ENCODE measurements at regions not wholly inside any gene's neighbourhood (a gene's known extent, or its start where the extent isn't known, plus 50 kb on each side); places are given as distances from the start of the nearest gene placed in this dataset.
A peak's percentile ranks its signal among the peaks of the same experiment; 100 is the strongest.
"Not testable (repeated sequence)": the region's sequence is repeated elsewhere in the genome, so short reads cannot be mapped to it uniquely, and the experiment has no call there.

GRCh38 chr3:95718168-95718567, 1096.2 kb upstream of the EPHA6 start:
- no peak for DNase-seq

DNA sequence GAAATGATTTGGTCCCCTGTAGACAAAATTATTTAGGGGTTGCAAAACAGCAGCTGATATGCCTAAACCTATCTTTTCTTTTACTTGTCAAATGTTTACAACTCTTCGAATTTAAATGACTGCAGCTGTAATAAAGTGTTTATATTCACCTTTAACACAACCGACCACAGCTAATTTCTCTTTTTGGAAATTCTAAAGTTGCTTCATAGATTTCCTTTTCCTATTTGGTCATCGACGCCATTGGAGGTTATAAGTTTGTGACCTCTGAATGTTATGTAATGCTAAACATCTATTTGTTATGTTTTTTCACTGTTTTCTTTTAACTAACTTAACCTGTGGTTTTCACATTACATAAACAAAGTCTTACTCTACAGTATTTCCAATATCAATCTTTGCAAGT, 1094.9 kb upstream of the EPHA6 start:
- no peak for DNase-seq

DNA sequence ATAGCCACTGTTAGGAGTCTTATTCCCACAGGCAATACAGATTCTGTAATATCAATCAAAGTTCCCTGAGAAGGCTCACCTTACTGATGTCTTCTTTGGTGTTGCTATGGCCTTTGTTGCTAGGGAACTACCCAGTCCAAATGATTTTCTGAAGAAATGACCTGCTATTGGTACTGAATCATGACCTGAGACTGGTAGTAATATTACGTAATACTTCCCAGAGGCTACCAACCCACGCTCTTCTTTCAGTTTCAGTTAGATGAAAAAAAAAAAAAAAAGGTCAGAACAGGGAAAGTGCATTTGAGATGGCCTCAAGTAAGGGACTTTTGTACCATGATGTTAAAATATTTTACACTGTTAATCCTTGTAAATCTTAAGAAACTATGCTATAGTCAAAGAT, 1092.5 kb upstream of the EPHA6 start:
- DNase-seq, result peak in 1 of 2 donors; percentile 9

- DNase-seq, result no peak
Measured at GRCh38 chr3:95725770-95726169, 1088.6 kb upstream of the EPHA6 start.

DNA sequence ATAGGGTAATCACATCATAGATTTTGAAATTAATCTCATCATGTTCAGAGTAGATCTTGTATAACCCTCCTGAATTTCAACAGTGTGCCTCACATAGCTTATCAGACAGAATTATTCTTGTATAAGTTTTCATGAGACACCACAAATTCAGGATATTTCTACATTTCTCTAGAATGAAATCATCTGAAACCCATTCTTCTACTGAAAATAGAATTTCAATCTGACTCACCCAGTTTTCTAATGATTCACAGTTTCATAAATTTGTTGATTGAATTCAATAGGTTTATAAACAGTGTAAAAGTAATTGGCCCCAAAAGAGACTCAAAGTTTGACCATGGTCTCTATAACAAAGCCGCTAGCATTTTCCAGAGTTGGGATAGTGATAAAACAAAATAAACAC, 1082.6 kb upstream of the EPHA6 start:
- DNase-seq, result no peak

- no peak for DNase-seq
Measured at GRCh38 chr3:95733336-95733735, 1081.1 kb upstream of the EPHA6 start.

GRCh38 chr3:95738045-95738444, 1076.3 kb upstream of the EPHA6 start:
- DNase-seq, result no peak

- DNase-seq, result not testable (repeated sequence)
Measured at GRCh38 chr3:95744896-95745295, 1069.5 kb upstream of the EPHA6 start.

- no peak for DNase-seq
Measured at GRCh38 chr3:95750097-95750496, 1064.3 kb upstream of the EPHA6 start.

DNA sequence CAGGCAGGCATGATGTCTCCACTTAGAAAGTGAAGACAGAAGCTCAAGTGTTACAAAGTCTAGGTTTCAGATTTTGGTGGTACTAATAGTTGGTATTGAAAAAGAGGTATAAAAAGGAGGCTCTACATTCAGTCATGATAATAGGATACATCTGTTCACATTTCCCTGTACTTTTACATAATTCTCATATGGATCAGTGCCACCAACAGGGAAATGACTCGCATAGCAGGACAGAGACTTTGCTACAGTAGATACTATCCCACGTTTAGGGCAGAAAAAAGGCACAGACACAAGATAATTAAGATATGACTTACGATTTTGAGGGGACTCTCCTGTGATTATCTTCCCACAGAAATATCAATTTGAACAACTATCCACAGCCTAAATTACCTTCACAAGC, 1062.9 kb upstream of the EPHA6 start:
- no peak for DNase-seq

DNA sequence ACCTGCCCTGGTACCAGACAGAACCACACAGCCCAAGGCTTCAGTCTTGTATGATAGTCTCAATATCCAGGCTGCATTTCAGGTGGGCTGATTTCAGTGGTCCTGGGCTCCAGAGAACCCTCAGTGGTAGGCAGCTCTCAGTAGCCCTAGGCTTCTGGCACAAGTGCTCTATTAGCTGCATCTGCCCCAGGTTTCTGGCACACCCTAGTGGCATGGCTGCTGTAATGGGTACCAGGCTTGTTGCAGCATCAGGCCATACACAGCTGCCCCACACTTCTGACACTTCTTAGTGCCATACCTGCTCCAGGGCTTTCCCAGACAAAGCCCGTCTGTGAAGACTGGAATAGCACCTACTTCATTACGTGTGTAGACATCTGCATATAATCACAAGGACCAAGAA, 1062.2 kb upstream of the EPHA6 start:
- DNase-seq, result no peak

GRCh38 chr3:95758707-95759106, 1055.7 kb upstream of the EPHA6 start:
- DNase-seq, result no peak

GRCh38 chr3:95759614-95760301, 1054.6 kb upstream of the EPHA6 start:
- DNase-seq, result no peak

- DNase-seq, result no peak
Measured at GRCh38 chr3:95775486-95776094, 1038.8 kb upstream of the EPHA6 start.

- DNase-seq, result no peak
Measured at GRCh38 chr3:95781598-95781997, 1032.8 kb upstream of the EPHA6 start.

GRCh38 chr3:95789111-95789510, 1025.3 kb upstream of the EPHA6 start:
- DNase-seq, result no peak

GRCh38 chr3:95797081-95797480, 1017.3 kb upstream of the EPHA6 start:
- DNase-seq, result no peak

GRCh38 chr3:95798628-95799027, 1015.8 kb upstream of the EPHA6 start:
- no peak for DNase-seq

DNA sequence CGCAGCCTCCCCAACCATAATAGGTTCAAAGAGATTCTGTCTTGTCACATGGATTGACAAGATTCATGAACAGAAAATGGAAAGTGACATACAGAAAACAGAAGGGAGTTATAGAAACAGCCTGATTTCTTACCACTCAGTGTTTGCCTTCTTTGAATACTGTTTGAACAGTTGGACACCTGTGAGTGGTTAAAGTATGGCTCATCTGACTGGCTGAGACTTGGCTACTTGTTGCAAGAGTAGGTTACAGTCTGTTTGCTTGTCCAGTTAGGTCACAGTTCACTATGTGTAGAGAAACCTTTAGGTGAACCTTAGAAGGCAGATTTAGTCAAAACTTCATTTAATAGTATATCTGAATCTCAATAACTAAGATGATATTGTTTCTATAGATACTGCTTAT, 1003.9 kb upstream of the EPHA6 start:
- no peak for DNase-seq

GRCh38 chr3:95813244-95813643, 1001.1 kb upstream of the EPHA6 start:
- DNase-seq, result no peak

DNA sequence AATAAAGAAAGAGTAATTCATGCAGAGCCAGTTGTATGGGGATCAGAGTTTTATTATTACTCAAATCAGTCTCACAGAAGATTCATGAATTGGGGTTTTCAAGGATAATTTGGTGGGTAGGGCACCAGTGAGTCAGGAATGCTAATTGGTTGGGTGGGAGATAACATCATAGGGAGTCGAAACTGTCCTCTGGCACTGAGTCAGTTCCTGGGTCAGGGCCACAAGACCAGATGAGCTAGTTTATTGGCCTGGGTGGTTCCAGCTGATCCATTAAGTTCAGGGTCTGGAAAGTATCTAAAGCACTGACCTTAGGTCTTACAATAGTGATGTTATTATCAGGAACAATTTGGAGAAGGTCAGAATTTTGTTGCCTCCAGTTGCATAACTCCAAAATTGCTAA, 998.6 kb upstream of the EPHA6 start:
- DNase-seq, result no peak

DNA sequence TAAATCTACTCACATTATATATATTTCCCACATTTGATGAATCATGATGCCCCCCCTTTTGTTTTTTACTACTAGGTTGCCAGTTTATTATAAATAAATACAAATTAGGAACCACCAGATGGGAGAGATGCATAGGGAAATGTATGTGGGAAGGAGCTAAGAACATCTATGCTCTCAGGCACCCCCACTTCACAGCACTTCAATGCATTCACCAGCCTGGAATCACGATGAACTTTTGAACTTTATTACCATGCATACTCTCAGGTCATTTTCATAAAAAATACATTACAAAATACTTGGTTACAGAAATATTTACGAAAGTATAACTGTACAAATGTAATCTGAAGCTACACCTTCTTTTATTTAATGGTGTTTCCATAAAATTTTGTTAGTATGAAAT, 988.0 kb upstream of the EPHA6 start:
- no peak for DNase-seq

DNA sequence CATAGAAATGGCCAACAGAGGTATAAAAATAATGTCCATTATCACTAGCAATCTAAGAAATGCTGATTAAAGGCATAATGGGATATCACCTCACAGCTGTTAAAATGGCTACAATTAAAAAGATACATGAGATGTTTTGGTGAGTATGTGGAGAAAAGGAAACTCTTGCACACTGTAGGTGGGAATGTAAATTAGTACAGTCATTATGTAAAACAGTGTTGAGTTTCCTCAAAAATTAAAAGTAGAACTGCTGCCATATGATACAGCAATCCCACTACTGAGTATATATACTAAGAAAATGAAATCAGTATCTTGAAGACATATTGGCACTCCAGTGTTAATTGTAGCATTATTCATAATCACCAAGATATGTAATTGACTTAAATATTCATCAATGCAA, 982.2 kb upstream of the EPHA6 start:
- no peak for DNase-seq

- not testable (repeated sequence) for DNase-seq
Measured at GRCh38 chr3:95860628-95861027, 953.8 kb upstream of the EPHA6 start.

DNA sequence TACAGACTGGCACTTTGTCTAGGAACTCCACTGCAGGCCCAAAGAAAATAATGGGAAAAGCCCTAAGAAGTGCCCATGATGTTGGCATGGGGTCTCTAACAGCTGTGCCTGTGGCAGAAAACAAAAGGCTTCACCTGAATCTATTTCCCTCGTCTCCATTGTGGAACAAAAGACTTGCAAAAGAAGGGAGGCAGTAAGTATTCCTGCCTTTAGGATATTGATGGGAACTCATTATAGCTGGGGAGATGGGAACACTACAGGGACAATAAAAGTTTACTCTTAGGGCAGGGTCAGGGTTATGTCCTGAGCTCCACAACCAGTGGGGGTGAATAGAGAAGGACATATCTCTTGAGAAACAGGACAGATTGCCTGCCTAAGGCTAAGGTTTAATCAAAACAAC, 930.6 kb upstream of the EPHA6 start:
- DNase-seq, result no peak
